ENCODE measurements at regions not wholly inside any gene's neighbourhood (a gene's known extent, or its start where the extent isn't known, plus 50 kb on each side); places are given as distances from the start of the nearest gene placed in this dataset.
A peak's percentile ranks its signal among the peaks of the same experiment; 100 is the strongest.

- Histone ChIP-seq H3K4me3 (no peak overlapping the region), H3K27ac (no peak overlapping the region)
- DNase-seq (ENCODE audit: low spot score), result no peak
- TF ChIP-seq, protein P1, sequence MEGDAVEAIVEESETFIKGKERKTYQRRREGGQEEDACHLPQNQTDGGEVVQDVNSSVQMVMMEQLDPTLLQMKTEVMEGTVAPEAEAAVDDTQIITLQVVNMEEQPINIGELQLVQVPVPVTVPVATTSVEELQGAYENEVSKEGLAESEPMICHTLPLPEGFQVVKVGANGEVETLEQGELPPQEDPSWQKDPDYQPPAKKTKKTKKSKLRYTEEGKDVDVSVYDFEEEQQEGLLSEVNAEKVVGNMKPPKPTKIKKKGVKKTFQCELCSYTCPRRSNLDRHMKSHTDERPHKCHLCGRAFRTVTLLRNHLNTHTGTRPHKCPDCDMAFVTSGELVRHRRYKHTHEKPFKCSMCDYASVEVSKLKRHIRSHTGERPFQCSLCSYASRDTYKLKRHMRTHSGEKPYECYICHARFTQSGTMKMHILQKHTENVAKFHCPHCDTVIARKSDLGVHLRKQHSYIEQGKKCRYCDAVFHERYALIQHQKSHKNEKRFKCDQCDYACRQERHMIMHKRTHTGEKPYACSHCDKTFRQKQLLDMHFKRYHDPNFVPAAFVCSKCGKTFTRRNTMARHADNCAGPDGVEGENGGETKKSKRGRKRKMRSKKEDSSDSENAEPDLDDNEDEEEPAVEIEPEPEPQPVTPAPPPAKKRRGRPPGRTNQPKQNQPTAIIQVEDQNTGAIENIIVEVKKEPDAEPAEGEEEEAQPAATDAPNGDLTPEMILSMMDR (IDR thresholded peaks at IDR 0.05), result no peak
Measured at GRCh38 chr4:53744446-53745160, 153.3 kb upstream of the LNX1 start.

DNA sequence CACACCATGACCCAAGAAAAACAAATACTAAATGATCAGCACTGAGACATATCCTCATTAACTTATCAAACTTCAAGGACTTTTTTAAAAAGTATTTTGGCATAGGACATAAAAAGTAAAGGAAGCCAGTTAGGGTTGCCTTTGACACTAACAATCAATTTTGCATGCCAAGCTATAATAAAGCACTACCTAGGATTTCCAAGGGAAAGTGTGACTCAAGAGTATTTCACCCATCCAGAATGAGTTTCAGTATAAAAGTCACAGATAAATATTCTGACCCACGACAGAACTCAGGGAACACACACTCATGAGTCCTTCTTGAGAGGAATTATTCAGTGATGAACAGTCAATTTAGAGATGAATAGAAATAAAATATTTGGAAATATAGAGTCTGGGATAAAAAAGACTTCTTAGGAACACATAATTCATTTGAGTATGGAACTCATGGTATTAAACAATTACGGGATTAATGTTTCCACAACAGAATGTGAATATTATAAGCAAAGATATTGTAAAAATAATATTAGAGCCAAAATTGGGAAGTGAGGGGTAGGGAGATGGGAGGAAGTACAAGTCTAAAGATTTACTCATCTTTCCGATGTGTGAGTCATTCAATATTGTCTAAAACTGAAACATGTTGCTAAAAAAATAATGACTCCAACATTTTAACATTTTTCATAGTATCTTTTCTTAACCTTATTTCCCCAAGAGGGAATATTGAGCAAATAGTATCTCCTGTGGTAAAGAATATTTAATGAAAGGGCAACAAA is 143.5 kb upstream of the LNX1 start:
- Histone ChIP-seq H3K4me3 (no peak overlapping the region), H3K27ac (peak overlapping the region in 1 of 2 donors; percentile 3)
- no peak for DNase-seq (ENCODE audit: low spot score)
- TF ChIP-seq, protein P1 (IDR thresholded peaks at IDR 0.05), result no peak

DNA sequence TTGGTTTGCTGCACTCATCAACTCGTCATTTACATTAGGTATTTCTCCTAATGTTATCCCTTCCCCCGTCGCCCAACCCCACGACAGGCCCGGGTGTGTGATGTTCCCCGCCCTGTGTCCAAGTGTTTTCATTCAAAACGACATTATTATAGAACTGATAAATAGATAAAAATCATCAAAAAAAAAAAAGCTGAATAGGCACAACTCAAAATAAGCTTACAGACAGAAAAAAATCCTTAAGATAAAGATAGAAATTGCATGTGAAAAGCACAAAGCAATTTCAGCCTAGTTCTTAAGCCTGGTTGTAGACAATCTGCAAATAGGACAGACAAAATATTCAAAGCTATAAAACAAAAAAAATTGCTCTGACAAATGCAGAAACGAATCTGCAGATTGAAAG is 142.9 kb upstream of the LNX1 start:
- no peak for DNase-seq (ENCODE audit: low spot score)
- Histone ChIP-seq H3K27ac (no peak overlapping the region), H3K4me3 (no peak overlapping the region)
- TF ChIP-seq, protein P1 (IDR thresholded peaks at IDR 0.05), result no peak

DNA sequence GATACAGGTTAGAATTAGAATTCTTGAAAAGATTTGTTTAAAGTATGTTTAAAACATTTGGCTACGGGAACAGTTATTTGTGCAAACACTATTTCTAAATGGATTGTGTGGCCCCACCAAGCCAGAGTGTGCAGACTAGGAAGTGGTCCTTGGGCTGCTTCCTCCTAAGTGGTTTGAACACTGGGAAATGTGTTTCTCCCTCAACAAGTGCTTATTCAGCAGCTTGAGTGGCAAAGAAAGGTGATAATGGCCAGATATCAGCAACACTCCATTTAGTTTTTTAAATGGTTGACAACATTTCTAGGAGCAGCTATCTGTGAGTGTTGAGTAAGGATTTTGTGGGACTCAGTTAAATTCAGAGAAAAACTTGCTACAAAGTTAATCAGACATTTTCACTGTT is 141.4 kb upstream of the LNX1 start:
- TF ChIP-seq, protein P1 (IDR thresholded peaks at IDR 0.05), result no peak
- H3K27ac ChIP-seq, result no peak overlapping the region
- H3K4me3 ChIP-seq, result no peak overlapping the region
- DNase-seq (ENCODE audit: low spot score), result no peak

DNA sequence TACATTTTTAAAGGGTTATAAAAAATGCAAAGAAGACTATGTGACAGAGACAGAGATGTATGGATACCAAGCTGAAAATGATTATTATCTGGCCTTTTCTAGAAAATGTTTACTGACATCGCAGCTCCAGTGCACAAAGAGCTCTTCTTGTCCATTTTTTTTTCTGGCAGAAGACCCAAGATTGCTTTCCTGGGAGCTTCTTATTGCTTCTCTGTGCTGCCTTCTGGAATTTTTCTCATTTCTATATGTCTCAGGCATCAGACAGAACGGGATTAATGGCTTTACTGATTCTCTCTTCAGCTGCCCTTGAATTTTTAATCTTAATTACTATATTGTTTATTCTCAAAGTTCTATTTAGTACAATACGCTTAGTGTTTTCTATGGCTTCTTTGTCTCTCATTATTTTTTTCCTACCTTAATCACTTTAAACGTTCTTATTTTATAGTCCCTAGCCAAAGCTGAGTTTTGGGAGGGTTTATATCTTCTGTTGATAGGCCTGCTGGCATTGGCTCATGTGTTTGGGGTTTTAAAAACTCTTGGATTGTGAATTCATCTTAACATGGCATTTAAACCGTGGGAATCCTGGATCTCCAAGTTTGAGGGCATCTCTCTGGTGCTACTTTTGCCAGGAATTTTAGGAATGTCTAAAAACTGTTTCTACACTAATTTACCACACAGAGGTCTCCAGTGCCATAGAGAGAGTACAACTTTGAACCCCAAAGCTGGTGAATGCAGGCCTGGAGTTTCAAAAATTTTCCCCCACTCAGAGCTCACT is 138.9 kb upstream of the LNX1 start:
- TF ChIP-seq, protein P1 (IDR thresholded peaks at IDR 0.05), result no peak
- H3K4me3 ChIP-seq, result no peak overlapping the region
- no peak for DNase-seq (ENCODE audit: low spot score)
- H3K27ac ChIP-seq, result no peak overlapping the region

GRCh38 chr4:53722110-53722509 is 130.8 kb upstream of the LNX1 start:
- Histone ChIP-seq H3K4me3 (no peak overlapping the region), H3K27ac (no peak overlapping the region)
- TF ChIP-seq, protein P1 (IDR thresholded peaks at IDR 0.05), result no peak
- no peak for DNase-seq (ENCODE audit: low spot score)
